Muscle layer of colon (tissue), 2 donors: ENCODE measurements at regions not wholly inside any gene's neighbourhood (a gene's known extent, or its start where the extent isn't known, plus 50 kb on each side); places are given as distances from the start of the nearest gene placed in this dataset.

Experiments used
- H3K27ac ChIP-seq: one replicate; pipeline ENCODE4 v1.7.0; 2013; ENCODE audit warnings: low read depth, mild to moderate bottlenecking, low read length, moderate library complexity
- H3K27me3 ChIP-seq, 2 donors: one replicate each; pipeline ENCODE4 v1.7.0; 2013; ENCODE audit warnings: low read length in 2 of 2, mild to moderate bottlenecking in 2 of 2; ENCODE audit not compliant: insufficient read depth in 2 of 2, control insufficient read depth in 1 of 2
- H3K36me3 ChIP-seq: one replicate; pipeline ENCODE4 v1.7.0; 2013; ENCODE audit warnings: mild to moderate bottlenecking, low read length; ENCODE audit not compliant: insufficient read depth
- H3K4me1 ChIP-seq: one replicate; pipeline ENCODE4 v1.7.0; 2013; ENCODE audit warnings: mild to moderate bottlenecking, low read length; ENCODE audit not compliant: insufficient read depth
- H3K4me3 ChIP-seq, 2 donors: one replicate each; pipeline ENCODE4 v1.7.0; 2013; ENCODE audit warnings: low read length in 2 of 2, low read depth in 1 of 2, mild to moderate bottlenecking in 1 of 2, moderate library complexity in 1 of 2
- H3K9ac ChIP-seq: one replicate; pipeline ENCODE4 v1.7.0; 2013; ENCODE audit warnings: low read length
- H3K9me3 ChIP-seq: one replicate; pipeline ENCODE4 v1.7.0; 2013; ENCODE audit warnings: mild to moderate bottlenecking, low read length
- donor health status: abdominal sarcoma.
- donor health status: Adenocarcinoma of cecum.

GRCh38 chr2:133776936-133777573, 208.8 kb upstream of the NCKAP5 start:
- H3K9me3 ChIP-seq: no peaks in the 10 kb centered on the region
- no peaks in the 10 kb centered on the region for H3K27me3 ChIP-seq
- H3K27ac ChIP-seq: no peak overlapping the region
- peaks cover 22% of the 10 kb centered on the region for H3K4me1 ChIP-seq
- no peak overlapping the region for H3K4me3 ChIP-seq
- H3K9ac ChIP-seq: no peak overlapping the region
- H3K36me3 ChIP-seq: no peaks in the 10 kb centered on the region

- Histone ChIP-seq H3K27ac (no peak overlapping the region), H3K9me3 (no peaks in the 10 kb centered on the region), H3K4me1 (peaks cover 22% of the 10 kb centered on the region), H3K4me3 (no peak overlapping the region), H3K27me3 (no peaks in the 10 kb centered on the region), H3K36me3 (no peaks in the 10 kb centered on the region), H3K9ac (no peak overlapping the region)
These were observed 209.3 kb upstream of the NCKAP5 start for GRCh38 chr2:133777574-133777960.

GRCh38 chr2:133780099-133780996, 212.1 kb upstream of the NCKAP5 start:
- H3K4me1 ChIP-seq: no peaks in the 10 kb centered on the region
- H3K4me3 ChIP-seq: no peak overlapping the region
- no peaks in the 10 kb centered on the region for H3K36me3 ChIP-seq
- H3K9me3 ChIP-seq: peaks cover 5% of the 10 kb centered on the region
- H3K9ac ChIP-seq: no peak overlapping the region
- no peaks in the 10 kb centered on the region for H3K27me3 ChIP-seq
- H3K27ac ChIP-seq: no peak overlapping the region

GRCh38 chr2:133780997-133781513, 212.8 kb upstream of the NCKAP5 start:
- no peak overlapping the region for H3K4me3 ChIP-seq
- no peaks in the 10 kb centered on the region for H3K27me3 ChIP-seq

GRCh38 chr2:133787207-133787606, 218.9 kb upstream of the NCKAP5 start:
- no peaks in the 10 kb centered on the region for H3K27me3 ChIP-seq
- H3K27ac ChIP-seq: no peak overlapping the region
- H3K4me3 ChIP-seq: no peak overlapping the region
- no peak overlapping the region for H3K9ac ChIP-seq
- H3K9me3 ChIP-seq: peaks cover 5% of the 10 kb centered on the region
- H3K36me3 ChIP-seq: no peaks in the 10 kb centered on the region
- no peaks in the 10 kb centered on the region for H3K4me1 ChIP-seq

More at GRCh38 chr2:133780997-133781513, 212.8 kb upstream of the NCKAP5 start:
- peaks cover 5% of the 10 kb centered on the region for H3K9me3 ChIP-seq
- no peak overlapping the region for H3K9ac ChIP-seq
- no peaks in the 10 kb centered on the region for H3K36me3 ChIP-seq
- H3K4me1 ChIP-seq: no peaks in the 10 kb centered on the region
- H3K27ac ChIP-seq: no peak overlapping the region

- Histone ChIP-seq H3K27me3 (no peaks in the 10 kb centered on the region), H3K9ac (no peak overlapping the region), H3K9me3 (peaks cover 4% of the 10 kb centered on the region), H3K27ac (no peak overlapping the region), H3K4me1 (no peaks in the 10 kb centered on the region), H3K36me3 (no peaks in the 10 kb centered on the region), H3K4me3 (no peak overlapping the region)
These were observed 219.4 kb upstream of the NCKAP5 start for GRCh38 chr2:133787651-133788050.

- H3K9me3 ChIP-seq: peaks cover 3% of the 10 kb centered on the region
- no peaks in the 10 kb centered on the region for H3K36me3 ChIP-seq
- no peak overlapping the region for H3K9ac ChIP-seq
- no peak overlapping the region for H3K4me3 ChIP-seq
- H3K27me3 ChIP-seq: no peaks in the 10 kb centered on the region
- no peaks in the 10 kb centered on the region for H3K4me1 ChIP-seq
- H3K27ac ChIP-seq: no peak overlapping the region
These were observed 220.1 kb upstream of the NCKAP5 start for GRCh38 chr2:133788386-133788785.

- no peaks in the 10 kb centered on the region for H3K27me3 ChIP-seq
- no peaks in the 10 kb centered on the region for H3K36me3 ChIP-seq
- no peak overlapping the region for H3K9ac ChIP-seq
- no peak overlapping the region for H3K27ac ChIP-seq
- H3K4me1 ChIP-seq: no peaks in the 10 kb centered on the region
- H3K9me3 ChIP-seq: peaks cover 5% of the 10 kb centered on the region
- no peak overlapping the region for H3K4me3 ChIP-seq
These were observed 221.5 kb upstream of the NCKAP5 start for GRCh38 chr2:133789743-133790142.

GRCh38 chr2:133790711-133791110, 222.4 kb upstream of the NCKAP5 start:
- H3K27me3 ChIP-seq: no peaks in the 10 kb centered on the region
- no peak overlapping the region for H3K27ac ChIP-seq
- H3K9ac ChIP-seq: no peak overlapping the region
- no peaks in the 10 kb centered on the region for H3K4me1 ChIP-seq
- H3K36me3 ChIP-seq: no peaks in the 10 kb centered on the region
- peaks cover 5% of the 10 kb centered on the region for H3K9me3 ChIP-seq
- no peak overlapping the region for H3K4me3 ChIP-seq

GRCh38 chr2:133791191-133791590, 222.9 kb upstream of the NCKAP5 start:
- H3K27ac ChIP-seq: no peak overlapping the region
- H3K4me1 ChIP-seq: no peaks in the 10 kb centered on the region
- no peaks in the 10 kb centered on the region for H3K27me3 ChIP-seq
- H3K9ac ChIP-seq: no peak overlapping the region
- H3K4me3 ChIP-seq: no peak overlapping the region
- peaks cover 5% of the 10 kb centered on the region for H3K9me3 ChIP-seq
- no peaks in the 10 kb centered on the region for H3K36me3 ChIP-seq

GRCh38 chr2:133792223-133792622, 224.0 kb upstream of the NCKAP5 start:
- H3K27ac ChIP-seq: no peak overlapping the region
- H3K9me3 ChIP-seq: peaks cover 5% of the 10 kb centered on the region
- no peaks in the 10 kb centered on the region for H3K36me3 ChIP-seq
- no peaks in the 10 kb centered on the region for H3K4me1 ChIP-seq
- H3K27me3 ChIP-seq: no peaks in the 10 kb centered on the region
- H3K4me3 ChIP-seq: no peak overlapping the region
- no peak overlapping the region for H3K9ac ChIP-seq
